ENCODE measurements at regions not wholly inside any gene's neighbourhood (a gene's known extent, or its start where the extent isn't known, plus 50 kb on each side); places are given as distances from the start of the nearest gene placed in this dataset.

- H3K36me3 ChIP-seq (ENCODE audit: control insufficient read depth in 2 of 2, insufficient read depth in 2 of 2, low read length in 1 of 2): no peaks in the 10 kb centered on the region
- 50% methylated on average over 18 of the region's 20 CpGs for WGBS (ENCODE audit: insufficient coverage, insufficient replicate concordance, low lambda C conversion rate, missing lambda C conversion rate)
- POLR2A ChIA-PET: interaction anchor here (0.5 kb wide), 1 partner anchor 90 kb away, joined by 4 read pairs; no protein-coding TSS in a partner anchor
- no peak for ATAC-seq
- FAIRE-seq: no peak
- RAD21 ChIA-PET (ENCODE audit: unreplicated experiment): no interaction called here
- no peak overlapping the region for H3K9ac ChIP-seq (ENCODE audit: control insufficient read depth, insufficient read depth, low read length)
- H3K9me3 ChIP-seq (replicated peaks; ENCODE audit: control insufficient read depth, insufficient read depth, low read length): no peaks in the 10 kb centered on the region
- H3K4me2 ChIP-seq (ENCODE audit: control insufficient read depth, insufficient read depth): no peak overlapping the region
- H3K79me2 ChIP-seq (ENCODE audit: control insufficient read depth, insufficient read depth, low read length): no peaks in the 10 kb centered on the region
- in situ Hi-C loops (cut with MboI) (no loop called here), intact Hi-C loops (cut with micrococcal nuclease; ENCODE audit: unreplicated experiment) (no loop called here)
- peaks cover 0 to 2% of the 10 kb centered on the region in 2 experiments; a peak in 2 of 4 replicates for H3K27me3 ChIP-seq (replicated peaks in 1 of 2; ENCODE audit: control insufficient read depth in 2 of 2, insufficient read depth in 2 of 2, low read length in 1 of 2)
- no peak overlapping the region for H3K27ac ChIP-seq (ENCODE audit: control insufficient read depth, insufficient read depth)
- no peak overlapping the region for H2AFZ ChIP-seq (ENCODE audit: control insufficient read depth, low read depth, low read length)
- TF ChIP-seq ESRRA (IDR thresholded peaks at IDR 0.05; ENCODE audit: low read length) (no peak), ELK1 (IDR thresholded peaks at IDR 0.05; ENCODE audit: low read depth, low read length) (no peak), YY1 (IDR thresholded peaks at IDR 0.05; ENCODE audit: low read depth, low read length) (no peak), MXI1 (IDR thresholded peaks at IDR 0.05; ENCODE audit: low read depth, low read length) (no peak), ZBED1 (IDR thresholded peaks at IDR 0.05; ENCODE audit: borderline replicate concordance) (no peak), ZNF622 (IDR thresholded peaks at IDR 0.05) (no peak), FOS (IDR thresholded peaks at IDR 0.05; ENCODE audit: borderline replicate concordance, extremely low read depth, insufficient read length) (no peak), CEBPB (IDR thresholded peaks at IDR 0.05; ENCODE audit: borderline replicate concordance in 1 of 2, low read depth in 2 of 2, low read length in 2 of 2) (no peak), SMAD1 (IDR thresholded peaks at IDR 0.05; ENCODE audit: low read depth, partially characterized antibody) (no peak)
- CTCF ChIA-PET: no interaction called here
- no peak overlapping the region for H3K4me3 ChIP-seq
- SMC1A ChIA-PET (ENCODE audit: uncharacterized antibody, unreplicated experiment): no interaction called here
- no peaks in the 10 kb centered on the region for H3K4me1 ChIP-seq (ENCODE audit: control insufficient read depth, insufficient read depth, low read length)
- BruUV-seq (replicated peaks): no TSS peak
- H4K20me1 ChIP-seq (ENCODE audit: control insufficient read depth, insufficient read depth): no peaks in the 10 kb centered on the region
- DNase-seq (ENCODE audit: low read depth, low spot score): no peak
Observed at GRCh38 chr15:70189826-70190695, 92.3 kb upstream of the TLE3 start.
